ENCODE measurements at regions not wholly inside any gene's neighbourhood (a gene's known extent, or its start where the extent isn't known, plus 50 kb on each side); places are given as distances from the start of the nearest gene placed in this dataset.

DNA sequence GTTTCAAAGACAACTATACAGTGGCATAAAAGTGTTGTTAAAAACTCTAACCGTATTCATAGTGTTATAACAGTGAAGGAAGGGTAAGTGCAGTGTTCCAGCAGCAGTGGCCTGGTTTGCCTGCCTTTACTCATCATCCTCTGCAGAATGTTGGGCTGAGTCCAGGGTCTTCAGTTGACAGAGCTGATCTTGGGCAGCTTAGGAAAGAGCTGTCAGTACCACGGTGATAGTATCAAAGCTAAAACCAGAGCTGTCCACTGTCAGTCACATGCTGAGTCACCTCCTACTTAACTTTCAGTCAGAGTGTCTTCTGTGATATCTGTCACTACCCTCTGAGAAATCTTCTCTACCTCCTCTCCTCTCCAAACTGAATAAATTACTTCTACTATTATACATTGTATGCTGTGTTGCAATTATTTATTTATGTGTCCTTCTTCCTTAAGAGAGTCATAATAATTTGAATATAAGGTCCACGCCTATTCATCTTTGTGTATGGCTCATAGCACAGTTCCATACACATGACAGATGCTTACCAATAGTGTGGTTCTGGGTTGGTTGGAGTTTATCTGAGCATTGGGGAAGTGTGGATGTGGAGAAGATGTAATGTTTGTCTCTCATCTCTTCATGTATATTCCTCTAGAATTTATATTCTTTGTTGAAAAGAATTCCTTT, 242.1 kb downstream of the ZIC1 start:
- no peak overlapping the region for H3K4me3 ChIP-seq (ENCODE audit: low read depth, low read length)
- TF ChIP-seq, protein P1, sequence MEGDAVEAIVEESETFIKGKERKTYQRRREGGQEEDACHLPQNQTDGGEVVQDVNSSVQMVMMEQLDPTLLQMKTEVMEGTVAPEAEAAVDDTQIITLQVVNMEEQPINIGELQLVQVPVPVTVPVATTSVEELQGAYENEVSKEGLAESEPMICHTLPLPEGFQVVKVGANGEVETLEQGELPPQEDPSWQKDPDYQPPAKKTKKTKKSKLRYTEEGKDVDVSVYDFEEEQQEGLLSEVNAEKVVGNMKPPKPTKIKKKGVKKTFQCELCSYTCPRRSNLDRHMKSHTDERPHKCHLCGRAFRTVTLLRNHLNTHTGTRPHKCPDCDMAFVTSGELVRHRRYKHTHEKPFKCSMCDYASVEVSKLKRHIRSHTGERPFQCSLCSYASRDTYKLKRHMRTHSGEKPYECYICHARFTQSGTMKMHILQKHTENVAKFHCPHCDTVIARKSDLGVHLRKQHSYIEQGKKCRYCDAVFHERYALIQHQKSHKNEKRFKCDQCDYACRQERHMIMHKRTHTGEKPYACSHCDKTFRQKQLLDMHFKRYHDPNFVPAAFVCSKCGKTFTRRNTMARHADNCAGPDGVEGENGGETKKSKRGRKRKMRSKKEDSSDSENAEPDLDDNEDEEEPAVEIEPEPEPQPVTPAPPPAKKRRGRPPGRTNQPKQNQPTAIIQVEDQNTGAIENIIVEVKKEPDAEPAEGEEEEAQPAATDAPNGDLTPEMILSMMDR (IDR thresholded peaks at IDR 0.05; ENCODE audit: insufficient read depth, low read length, missing control alignments): no peak
- POLR2A ChIA-PET: interaction anchor here (0.5 kb wide), 1 partner anchor 14 kb away, joined by 3 read pairs; no protein-coding TSS in a partner anchor
- CTCF ChIA-PET: interaction anchor here (1.4 kb wide), 1 partner anchor 10 kb away, joined by 3 read pairs; no protein-coding TSS in a partner anchor
- DNase-seq (ENCODE audit: low read depth, low spot score): no peak

GRCh38 chr3:147652651-147653366, 243.6 kb downstream of the ZIC1 start:
- POLR2A ChIA-PET: interaction anchor here (0.6 to 1.2 kb wide), 3 partner anchors 258 to 368 kb away, joined by 3 to 4 read pairs (median 3); no protein-coding TSS in a partner anchor
- peak; percentile 31 for DNase-seq (ENCODE audit: low read depth, low spot score)
- H3K4me3 ChIP-seq (ENCODE audit: low read depth, low read length): no peak overlapping the region

DNA sequence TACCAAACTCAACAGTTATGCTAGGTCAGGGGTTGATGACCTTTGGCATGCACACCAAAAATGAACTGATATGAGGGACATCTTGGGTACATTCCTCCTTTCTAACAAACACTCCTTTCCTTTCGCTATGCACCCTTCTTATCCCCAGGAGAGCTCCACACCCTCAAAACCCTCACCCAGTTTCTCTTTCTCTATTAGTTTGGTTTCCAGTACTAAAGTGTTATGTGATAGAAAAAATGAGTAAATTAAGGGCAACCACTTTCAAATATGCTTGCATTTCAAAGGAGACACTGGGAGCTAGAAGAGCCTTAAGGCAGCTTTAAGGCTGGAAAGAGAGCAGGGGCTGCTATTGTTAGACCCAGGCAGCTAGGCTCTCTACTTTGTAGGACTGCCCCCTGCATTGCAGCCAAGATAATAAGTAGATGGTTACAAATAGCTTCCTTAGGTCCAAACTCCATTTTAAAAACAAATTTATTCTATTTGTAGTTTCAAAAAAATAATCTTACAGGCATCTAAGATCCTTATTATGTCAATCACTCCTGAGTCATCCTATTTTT, 244.3 kb downstream of the ZIC1 start:
- no peak for DNase-seq (ENCODE audit: low read depth, low spot score)
- POLR2A ChIA-PET: interaction anchor here (0.6 to 1.2 kb wide), 2 partner anchors 259 to 367 kb away, joined by 3 to 4 read pairs; no protein-coding TSS in a partner anchor
- H3K4me3 ChIP-seq (ENCODE audit: low read depth, low read length): no peak overlapping the region
- TF ChIP-seq, protein P1 (IDR thresholded peaks at IDR 0.05; ENCODE audit: insufficient read depth, low read length, missing control alignments): no peak
- CTCF ChIA-PET: interaction anchor here (1.0 kb wide), 1 partner anchor 377 kb away, joined by 3 read pairs; no protein-coding TSS in a partner anchor

More at GRCh38 chr3:147652651-147653366, 243.6 kb downstream of the ZIC1 start:
- TF ChIP-seq, protein P1 (IDR thresholded peaks at IDR 0.05; ENCODE audit: insufficient read depth, low read length, missing control alignments): no peak
- CTCF ChIA-PET: interaction anchor here (1.0 kb wide), 1 partner anchor 378 kb away, joined by 3 read pairs; no protein-coding TSS in a partner anchor

- no peak overlapping the region for H3K4me3 ChIP-seq (ENCODE audit: low read depth, low read length)
- DNase-seq (ENCODE audit: low read depth, low spot score): no peak
- POLR2A ChIA-PET: no interaction called here
- TF ChIP-seq, protein P1 (IDR thresholded peaks at IDR 0.05; ENCODE audit: insufficient read depth, low read length, missing control alignments): no peak
- CTCF ChIA-PET: no interaction called here
Measured at GRCh38 chr3:147654827-147655226, 245.7 kb downstream of the ZIC1 start.

DNA sequence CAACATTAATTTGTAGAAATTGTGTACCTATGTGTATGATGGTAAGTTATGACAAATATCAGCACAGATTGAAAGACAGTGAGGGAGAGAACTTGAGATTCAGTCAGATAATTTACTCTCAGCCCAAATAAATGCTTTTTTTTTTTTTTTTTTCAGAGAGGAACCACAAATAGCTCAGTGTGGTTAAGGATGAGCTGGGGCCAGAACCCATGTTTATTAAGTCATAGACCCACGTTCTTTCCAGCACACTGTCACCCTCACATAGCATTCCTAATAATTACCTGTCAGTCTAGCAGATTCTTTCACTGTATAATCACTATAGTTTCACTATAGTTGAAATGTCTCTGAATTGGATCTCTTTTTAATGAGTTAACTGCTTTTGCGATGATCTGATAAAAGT, 246.1 kb downstream of the ZIC1 start:
- POLR2A ChIA-PET: interaction anchor here (0.6 kb wide), 1 partner anchor 1963 kb away, joined by 3 read pairs; no protein-coding TSS in a partner anchor
- CTCF ChIA-PET: no interaction called here
- no peak overlapping the region for H3K4me3 ChIP-seq (ENCODE audit: low read depth, low read length)
- DNase-seq (ENCODE audit: low read depth, low spot score): peak; percentile 24
- TF ChIP-seq, protein P1 (IDR thresholded peaks at IDR 0.05; ENCODE audit: insufficient read depth, low read length, missing control alignments): no peak

DNA sequence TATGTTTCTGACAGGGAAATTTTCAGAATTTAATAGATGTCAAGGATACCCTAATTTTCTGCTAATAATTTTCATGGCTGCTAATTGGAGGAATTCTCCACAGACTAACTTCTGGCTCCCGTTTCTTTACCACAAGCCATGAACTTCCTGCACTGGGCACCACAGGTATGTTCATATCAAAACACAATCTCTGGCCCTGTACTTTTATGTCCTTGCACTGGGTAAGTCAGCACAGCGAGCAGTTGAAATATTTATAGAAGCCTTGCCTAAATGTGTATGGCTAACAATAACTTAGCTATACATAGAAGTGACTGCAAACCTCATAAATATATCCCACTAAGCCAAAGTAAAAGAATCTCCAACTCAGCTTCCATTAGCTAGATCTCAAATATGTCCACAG, 246.9 kb downstream of the ZIC1 start:
- POLR2A ChIA-PET: no interaction called here
- DNase-seq (ENCODE audit: low read depth, low spot score): no peak
- CTCF ChIA-PET: no interaction called here
- no peak overlapping the region for H3K4me3 ChIP-seq (ENCODE audit: low read depth, low read length)
- TF ChIP-seq, protein P1 (IDR thresholded peaks at IDR 0.05; ENCODE audit: insufficient read depth, low read length, missing control alignments): no peak

Measured in AG04449 (cell line).